HG03575 (cell line): ENCODE measurements at regions not wholly inside any gene's neighbourhood (a gene's known extent, or its start where the extent isn't known, plus 50 kb on each side); places are given as distances from the start of the nearest gene placed in this dataset.

Experiments used
- ATAC-seq: cut with Tn5 transposase; IDR thresholded peaks from one replicate; pipeline ENCODE4 v1.9.1; 2021; ENCODE audit not compliant: unreplicated experiment, insufficient number of reproducible peaks, low FRiP score; ENCODE audit errors: extremely low read depth

- no peak for ATAC-seq
Measured at GRCh38 chr5:100270023-100270771, 265.0 kb upstream of the FAM174A start.

GRCh38 chr5:100260968-100261367 is 274.2 kb upstream of the FAM174A start:
- ATAC-seq, result no peak

DNA sequence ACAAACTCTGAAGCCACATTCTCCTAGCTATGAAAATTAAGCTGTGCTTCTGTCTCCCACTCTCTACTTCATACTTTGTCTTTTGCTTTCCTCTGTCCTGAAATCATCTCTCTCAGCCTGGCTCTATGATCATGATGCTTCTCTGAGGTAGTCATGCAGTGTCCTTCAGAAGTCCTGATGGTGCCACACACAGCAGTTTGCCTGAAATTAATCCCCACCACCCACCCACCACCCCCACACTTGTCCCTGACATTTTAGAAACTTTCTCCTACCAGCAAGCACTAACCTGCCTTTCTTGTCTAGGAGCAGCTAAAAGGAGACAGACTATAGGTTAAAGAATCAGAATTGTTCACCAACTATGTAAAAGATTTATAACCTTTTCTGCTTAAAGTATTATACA is 282.2 kb upstream of the FAM174A start:
- no peak for ATAC-seq

GRCh38 chr5:100252037-100252436 is 283.1 kb upstream of the FAM174A start:
- no peak for ATAC-seq

- ATAC-seq, result no peak
Measured at GRCh38 chr5:100249884-100250269, 285.3 kb upstream of the FAM174A start.

GRCh38 chr5:100249211-100249883 is 285.8 kb upstream of the FAM174A start:
- no peak for ATAC-seq

DNA sequence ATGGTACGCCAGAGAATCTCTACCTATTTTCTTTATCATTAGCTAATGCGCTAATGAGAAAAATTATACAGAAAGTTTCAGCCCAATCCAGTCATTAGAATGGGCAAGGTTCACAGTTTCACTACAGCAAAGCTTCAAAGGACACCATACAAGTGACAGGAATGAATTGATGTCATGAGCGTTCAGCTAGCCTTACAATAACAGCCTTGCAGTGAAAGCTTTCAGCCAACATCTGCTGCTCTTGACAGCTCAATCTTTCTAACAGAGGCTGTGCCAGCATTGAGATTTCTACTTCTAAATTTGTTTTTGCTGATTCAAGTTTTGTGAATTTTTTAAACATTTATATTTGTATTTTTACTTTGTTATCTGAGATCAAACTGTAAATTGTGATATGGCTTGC is 302.4 kb upstream of the FAM174A start:
- no peak for ATAC-seq

DNA sequence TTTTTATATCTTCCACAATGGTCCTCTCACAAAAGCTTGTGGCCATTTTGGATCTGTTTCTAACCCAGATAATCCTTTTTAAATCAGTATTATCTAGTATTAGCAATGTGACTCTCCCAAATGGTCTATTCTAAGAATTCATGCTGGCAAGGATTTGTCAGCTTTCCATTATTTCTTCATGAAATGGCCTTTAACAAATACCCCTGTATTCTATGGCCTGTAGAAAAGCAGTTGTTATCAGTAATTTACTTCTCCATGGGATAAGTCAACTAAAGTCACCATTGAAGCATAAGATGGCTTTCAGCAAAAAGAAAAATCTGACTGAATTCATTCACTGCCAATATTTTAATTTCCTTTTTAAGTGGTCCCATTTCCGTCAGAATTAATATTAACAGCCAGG is 346.4 kb upstream of the FAM174A start:
- ATAC-seq, result no peak

DNA sequence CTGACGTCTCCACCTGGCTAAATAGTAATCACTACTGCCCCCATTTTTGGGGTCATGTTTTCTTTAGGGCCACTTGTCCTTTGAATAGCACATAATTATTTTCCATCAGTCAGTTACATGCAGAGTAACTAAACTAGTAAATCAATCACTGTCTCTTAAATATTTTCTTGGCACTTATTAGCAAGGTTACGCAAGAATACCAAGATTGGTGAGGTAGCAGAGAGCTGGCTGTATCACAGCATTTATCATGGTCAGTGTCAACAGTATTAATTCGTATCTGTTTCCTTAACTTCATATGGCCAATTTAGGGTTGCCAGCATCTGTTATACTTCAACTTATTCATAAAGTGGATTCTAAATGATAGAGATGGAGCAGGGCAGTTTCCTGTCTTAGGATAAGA is 346.8 kb upstream of the FAM174A start:
- ATAC-seq, result no peak

DNA sequence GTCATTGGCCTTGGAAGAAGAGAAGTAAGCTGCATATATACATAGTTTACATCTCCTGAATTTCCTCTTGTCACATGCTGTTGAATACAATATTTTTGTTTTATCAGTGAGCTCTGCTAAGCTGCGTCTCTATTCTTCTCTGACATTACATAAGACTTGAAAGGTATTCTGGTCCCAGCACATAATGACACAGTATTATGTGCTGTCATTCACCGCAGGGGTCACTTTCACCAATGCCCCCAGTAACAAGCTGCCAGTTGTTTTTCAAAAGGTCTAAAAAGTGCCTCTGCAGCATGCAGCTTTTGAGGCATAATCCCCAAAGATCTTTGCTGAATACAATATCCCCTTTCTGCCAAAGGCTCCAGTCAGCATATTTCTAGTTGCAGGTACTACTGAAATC is 349.0 kb upstream of the FAM174A start:
- no peak for ATAC-seq

GRCh38 chr5:100182402-100182801 is 352.8 kb upstream of the FAM174A start:
- ATAC-seq, result no peak

- no peak for ATAC-seq
Measured at GRCh38 chr5:100175346-100175745, 359.8 kb upstream of the FAM174A start.

DNA sequence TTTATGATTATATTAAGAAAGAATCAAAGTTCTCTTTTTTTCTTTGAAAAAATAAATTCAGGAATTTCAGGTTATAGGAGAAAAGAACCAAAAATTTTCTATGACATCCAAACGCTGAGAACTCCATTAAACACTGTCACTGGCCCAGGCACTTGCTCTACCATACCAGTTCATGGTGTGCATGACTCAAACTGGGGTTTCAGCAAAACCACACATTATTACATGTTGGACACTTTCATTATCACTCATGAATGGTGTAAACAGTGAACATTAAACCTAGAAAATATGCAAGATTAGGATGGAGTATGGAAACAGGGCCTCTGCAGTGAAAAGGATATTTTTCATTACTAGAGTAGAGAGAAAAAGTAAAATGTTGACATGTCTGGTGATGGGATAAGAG is 369.9 kb upstream of the FAM174A start:
- ATAC-seq, result peak; percentile 100

DNA sequence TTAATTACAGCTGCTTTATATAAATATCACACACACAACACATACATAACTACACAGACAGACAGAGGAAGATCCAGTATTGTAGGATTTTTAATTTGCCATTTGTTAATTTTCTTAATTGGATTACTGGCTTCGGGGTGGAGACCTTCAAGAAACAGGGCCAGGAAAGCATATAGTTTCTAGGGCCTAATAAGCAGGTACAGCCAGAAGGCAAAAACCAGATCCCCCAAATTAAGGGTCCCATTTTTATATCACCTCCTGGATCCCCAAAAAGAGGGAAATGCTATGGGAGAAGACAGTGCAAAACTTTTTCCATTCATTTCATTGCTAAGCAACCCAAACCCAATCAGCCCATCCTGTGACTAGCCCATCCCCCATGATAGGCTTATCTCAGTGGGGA is 373.3 kb upstream of the FAM174A start:
- no peak for ATAC-seq

- ATAC-seq, result no peak
Measured at GRCh38 chr5:100157066-100157465, 378.1 kb upstream of the FAM174A start.

DNA sequence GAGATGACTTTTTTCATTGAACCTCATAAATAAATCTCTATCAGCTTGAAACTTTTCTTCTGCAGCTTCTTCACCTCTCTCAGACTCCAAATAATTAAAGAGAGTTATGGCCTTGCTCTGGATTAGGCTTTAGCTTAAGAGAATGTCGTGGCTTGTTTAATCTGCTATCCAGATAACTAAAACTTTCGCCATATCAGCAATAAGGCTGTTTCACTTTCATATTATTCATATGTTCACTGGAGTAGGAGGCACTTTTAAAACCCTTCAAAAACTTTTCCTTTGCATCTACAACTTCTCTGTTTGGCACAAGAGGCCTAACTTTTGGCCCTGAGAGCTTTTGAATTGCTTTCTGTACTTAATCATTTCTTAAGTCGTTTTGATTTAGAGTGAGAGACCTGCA is 386.9 kb upstream of the FAM174A start:
- ATAC-seq, result no peak

DNA sequence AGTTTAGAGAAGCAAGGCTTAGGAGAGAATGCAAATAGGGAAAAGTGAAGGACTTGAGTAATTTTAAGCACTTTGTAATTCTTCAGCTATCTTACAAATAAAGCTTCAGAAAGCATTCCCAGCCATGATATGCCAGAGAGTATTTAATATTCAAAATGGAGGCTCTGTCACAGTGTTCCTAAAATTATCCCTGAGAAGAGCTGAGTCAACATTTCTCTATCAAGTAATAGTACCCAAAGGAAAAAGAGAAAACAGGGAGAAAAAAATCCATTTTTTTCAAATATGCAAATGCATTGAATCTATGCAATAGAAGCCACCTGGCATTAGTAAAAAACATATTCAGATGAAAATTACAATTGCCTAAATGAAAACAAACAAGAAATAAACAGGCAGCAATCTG is 392.6 kb upstream of the FAM174A start:
- ATAC-seq, result no peak

- no peak for ATAC-seq
Measured at GRCh38 chr5:100131161-100131560, 404.0 kb upstream of the FAM174A start.

DNA sequence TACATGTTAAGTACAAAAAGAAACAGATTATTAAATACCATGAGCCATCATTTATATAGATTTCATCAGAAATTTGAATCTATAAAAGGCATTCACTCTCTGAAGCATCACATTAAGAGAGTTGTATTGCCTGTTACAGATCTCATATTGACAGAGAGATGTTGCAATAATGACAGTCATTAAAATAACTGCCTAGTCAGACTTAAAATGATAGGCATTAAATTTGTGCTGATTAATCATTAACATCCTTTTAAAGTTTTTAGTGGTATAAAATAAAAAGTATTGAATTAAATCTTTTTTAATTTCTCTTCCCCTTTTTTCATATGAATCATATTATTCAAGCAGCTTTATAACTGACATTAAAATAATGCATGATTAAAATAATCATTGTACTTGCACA is 404.9 kb upstream of the FAM174A start:
- no peak for ATAC-seq

DNA sequence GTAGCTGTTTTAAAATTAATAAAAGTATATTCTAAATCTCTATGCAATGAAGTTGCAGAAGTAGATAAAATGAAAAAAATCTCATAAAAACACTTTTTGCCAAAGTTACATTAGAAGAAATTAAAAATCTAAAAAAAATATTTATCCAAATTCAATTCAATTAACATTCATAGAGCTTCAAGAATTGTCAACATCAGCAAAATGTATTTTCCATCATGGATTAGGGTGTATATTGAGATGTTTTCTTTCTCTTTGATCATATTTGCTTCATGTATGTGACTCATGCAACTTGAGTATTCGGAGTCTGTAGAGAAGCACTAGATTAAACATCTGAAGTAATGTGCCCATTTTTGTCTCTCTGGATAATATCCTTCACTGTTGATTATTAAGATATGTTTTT is 415.3 kb upstream of the FAM174A start:
- no peak for ATAC-seq

- no peak for ATAC-seq
Measured at GRCh38 chr5:100110497-100110896, 424.7 kb upstream of the FAM174A start.
